Glutamatergic neuron (in vitro differentiated cells): ENCODE measurements at regions not wholly inside any gene's neighbourhood (a gene's known extent, or its start where the extent isn't known, plus 50 kb on each side); places are given as distances from the start of the nearest gene placed in this dataset.

Source experiments
- DNase-seq: peaks from one replicate; pipeline ENCODE4 v3.0.0; 2022
- H3K27ac Mint-ChIP-seq: one replicate; pipeline ENCODE4 v1.8.0; 2020; ENCODE audit warnings: mild to moderate bottlenecking, mixed read lengths, inconsistent platforms; ENCODE audit not compliant: unreplicated experiment
- H3K27me3 Mint-ChIP-seq: one replicate; pipeline ENCODE4 v1.8.0; 2020; ENCODE audit warnings: mild to moderate bottlenecking, moderate library complexity, mixed read lengths, inconsistent platforms; ENCODE audit not compliant: unreplicated experiment
- H3K36me3 Mint-ChIP-seq: one replicate; pipeline ENCODE4 v1.8.0; 2020; ENCODE audit warnings: mild to moderate bottlenecking, mixed read lengths, inconsistent platforms; ENCODE audit not compliant: unreplicated experiment
- H3K4me1 Mint-ChIP-seq: one replicate; pipeline ENCODE4 v1.8.0; 2020; ENCODE audit warnings: mild to moderate bottlenecking, low read depth, mixed read lengths, inconsistent platforms; ENCODE audit not compliant: unreplicated experiment
- H3K4me3 Mint-ChIP-seq: one replicate; pipeline ENCODE4 v1.8.0; 2020; ENCODE audit warnings: mild to moderate bottlenecking, mixed read lengths, inconsistent platforms; ENCODE audit not compliant: unreplicated experiment
- H3K9me3 Mint-ChIP-seq: one replicate; pipeline ENCODE4 v1.8.0; 2020; ENCODE audit warnings: mild to moderate bottlenecking, moderate library complexity, mixed read lengths, inconsistent platforms; ENCODE audit not compliant: unreplicated experiment
- TF ChIP-seq, protein P1 (sequence below): fragments of 200-600 bp; sonication (generic); IDR thresholded peaks from one replicate; pipeline ENCODE4 v1.5.0; 2021; ENCODE audit not compliant: partially characterized antibody, unreplicated experiment

DNA sequence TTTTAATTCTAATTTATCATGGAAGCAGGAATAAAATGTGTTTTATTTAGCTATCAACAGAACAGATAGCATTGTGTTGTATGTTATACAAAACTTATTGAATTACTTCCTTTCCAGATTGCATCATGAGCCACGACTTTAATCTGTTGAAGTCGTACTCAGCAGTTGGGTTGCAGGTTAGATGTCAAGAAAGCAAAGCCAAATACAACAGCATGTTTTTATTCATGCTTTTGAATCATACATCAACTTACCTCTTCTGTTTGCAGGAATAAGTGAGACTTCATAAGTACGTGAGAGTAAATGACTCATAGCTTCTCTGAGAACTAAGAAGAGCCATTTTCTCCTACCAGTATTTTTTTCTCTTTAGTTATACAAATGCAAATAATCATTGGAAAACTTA is 110.8 kb upstream of the ADGRL4 start:
- peaks cover 1% of the 10 kb centered on the region for H3K9me3 Mint-ChIP-seq
- H3K36me3 Mint-ChIP-seq: no peaks in the 10 kb centered on the region
- H3K4me1 Mint-ChIP-seq: peaks cover 10% of the 10 kb centered on the region
- H3K4me3 Mint-ChIP-seq: no peak overlapping the region
- TF ChIP-seq, protein P1, sequence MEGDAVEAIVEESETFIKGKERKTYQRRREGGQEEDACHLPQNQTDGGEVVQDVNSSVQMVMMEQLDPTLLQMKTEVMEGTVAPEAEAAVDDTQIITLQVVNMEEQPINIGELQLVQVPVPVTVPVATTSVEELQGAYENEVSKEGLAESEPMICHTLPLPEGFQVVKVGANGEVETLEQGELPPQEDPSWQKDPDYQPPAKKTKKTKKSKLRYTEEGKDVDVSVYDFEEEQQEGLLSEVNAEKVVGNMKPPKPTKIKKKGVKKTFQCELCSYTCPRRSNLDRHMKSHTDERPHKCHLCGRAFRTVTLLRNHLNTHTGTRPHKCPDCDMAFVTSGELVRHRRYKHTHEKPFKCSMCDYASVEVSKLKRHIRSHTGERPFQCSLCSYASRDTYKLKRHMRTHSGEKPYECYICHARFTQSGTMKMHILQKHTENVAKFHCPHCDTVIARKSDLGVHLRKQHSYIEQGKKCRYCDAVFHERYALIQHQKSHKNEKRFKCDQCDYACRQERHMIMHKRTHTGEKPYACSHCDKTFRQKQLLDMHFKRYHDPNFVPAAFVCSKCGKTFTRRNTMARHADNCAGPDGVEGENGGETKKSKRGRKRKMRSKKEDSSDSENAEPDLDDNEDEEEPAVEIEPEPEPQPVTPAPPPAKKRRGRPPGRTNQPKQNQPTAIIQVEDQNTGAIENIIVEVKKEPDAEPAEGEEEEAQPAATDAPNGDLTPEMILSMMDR: no peak
- DNase-seq: no peak
- H3K27ac Mint-ChIP-seq: no peak overlapping the region
- H3K27me3 Mint-ChIP-seq: no peaks in the 10 kb centered on the region

DNA sequence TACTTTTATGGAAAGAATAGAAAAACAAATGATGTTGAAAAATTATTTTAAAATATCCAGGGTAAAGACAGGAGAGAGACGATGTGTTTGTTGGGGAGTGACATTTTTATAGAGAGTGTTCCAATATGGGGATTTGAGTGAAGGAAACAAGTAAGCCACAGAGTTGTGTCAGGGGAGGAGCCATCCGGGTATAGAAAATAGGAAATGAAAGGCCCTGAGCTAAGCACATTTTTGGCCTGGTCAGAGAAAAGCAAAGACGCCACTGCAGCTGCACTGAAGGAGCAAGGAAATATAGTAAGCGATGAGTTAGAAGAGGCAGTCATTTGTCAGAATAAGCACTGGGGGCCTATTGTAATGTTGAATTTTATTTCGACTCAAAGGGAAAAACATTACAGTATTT is 107.3 kb upstream of the ADGRL4 start:
- peak overlapping the region; percentile 31 for H3K27ac Mint-ChIP-seq
- peaks cover 12% of the 10 kb centered on the region for H3K4me1 Mint-ChIP-seq
- H3K9me3 Mint-ChIP-seq: peaks cover 1% of the 10 kb centered on the region
- H3K27me3 Mint-ChIP-seq: no peaks in the 10 kb centered on the region
- no peak for DNase-seq
- TF ChIP-seq, protein P1: no peak
- H3K4me3 Mint-ChIP-seq: no peak overlapping the region
- H3K36me3 Mint-ChIP-seq: no peaks in the 10 kb centered on the region

DNA sequence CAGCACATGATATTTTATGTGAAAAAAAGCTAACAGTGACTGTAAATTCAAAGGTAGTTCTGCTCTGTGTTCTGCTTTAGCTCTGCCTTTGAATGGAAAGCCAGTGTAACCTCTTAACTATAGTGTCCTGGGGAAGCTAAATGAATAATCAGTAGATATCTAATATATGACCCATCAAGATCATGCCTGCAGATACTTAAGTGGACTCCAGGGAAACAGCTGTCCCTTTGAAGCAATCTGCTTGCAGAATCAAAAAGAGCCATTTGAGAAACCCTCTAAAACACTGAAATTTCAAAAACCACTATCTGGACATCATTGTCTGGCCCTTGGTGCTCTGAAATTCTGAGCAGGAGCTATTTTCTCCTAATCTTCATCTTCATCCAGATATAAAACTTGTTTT is 104.2 kb upstream of the ADGRL4 start:
- H3K36me3 Mint-ChIP-seq: no peaks in the 10 kb centered on the region
- DNase-seq: no peak
- H3K27ac Mint-ChIP-seq: peak overlapping the region; percentile 34
- TF ChIP-seq, protein P1: no peak
- peaks cover 1% of the 10 kb centered on the region for H3K9me3 Mint-ChIP-seq
- peaks cover 12% of the 10 kb centered on the region for H3K4me1 Mint-ChIP-seq
- no peaks in the 10 kb centered on the region for H3K27me3 Mint-ChIP-seq
- no peak overlapping the region for H3K4me3 Mint-ChIP-seq

DNA sequence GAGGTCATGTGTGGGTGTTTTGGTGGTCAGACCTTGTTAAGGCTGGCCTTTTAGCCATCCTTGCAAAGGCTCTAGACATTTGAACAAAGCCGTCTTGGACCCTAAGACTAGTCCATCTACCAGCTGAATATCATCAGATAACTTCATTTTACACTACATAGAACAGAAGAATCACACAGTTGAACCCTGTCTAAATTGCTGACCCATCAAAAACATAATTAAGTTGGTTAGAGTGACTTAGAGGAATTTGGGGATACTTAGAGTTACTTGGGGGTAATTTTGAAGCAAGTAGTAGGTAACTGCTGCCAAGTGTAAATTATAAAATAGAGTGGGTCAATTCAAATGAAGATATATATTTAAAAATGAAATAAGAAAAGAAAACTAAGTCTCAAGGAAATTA is 102.9 kb upstream of the ADGRL4 start:
- Mint-ChIP-seq H3K27me3 (no peaks in the 10 kb centered on the region), H3K4me1 (peaks cover 12% of the 10 kb centered on the region), H3K27ac (no peak overlapping the region), H3K4me3 (no peak overlapping the region), H3K36me3 (no peaks in the 10 kb centered on the region), H3K9me3 (peaks cover 1% of the 10 kb centered on the region)
- no peak for DNase-seq
- TF ChIP-seq, protein P1: no peak

DNA sequence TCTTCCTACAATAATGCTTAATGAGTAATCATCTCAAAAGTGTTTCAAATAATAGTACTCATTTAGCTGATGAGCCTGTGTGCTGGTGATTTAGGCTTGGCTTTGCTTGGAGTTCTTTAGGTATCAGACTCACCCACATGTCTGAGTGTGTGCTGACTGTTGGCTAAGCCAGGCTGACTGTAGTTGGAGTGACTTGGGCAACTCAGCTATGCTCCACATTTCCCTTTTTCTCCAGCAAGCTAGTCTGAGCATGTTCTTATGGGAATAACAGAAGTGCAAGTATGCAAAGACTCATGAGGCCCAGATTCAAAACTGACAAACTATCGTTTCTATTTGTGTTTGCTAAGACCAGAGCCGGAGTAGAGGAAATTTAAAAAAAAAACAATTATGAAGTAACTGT is 99.0 kb upstream of the ADGRL4 start:
- no peak overlapping the region for H3K4me3 Mint-ChIP-seq
- no peak for DNase-seq
- TF ChIP-seq, protein P1: no peak
- no peaks in the 10 kb centered on the region for H3K36me3 Mint-ChIP-seq
- H3K9me3 Mint-ChIP-seq: no peaks in the 10 kb centered on the region
- H3K27me3 Mint-ChIP-seq: no peaks in the 10 kb centered on the region
- H3K4me1 Mint-ChIP-seq: no peaks in the 10 kb centered on the region
- H3K27ac Mint-ChIP-seq: no peak overlapping the region
